Transverse colon (tissue), 4 donors: ENCODE measurements at regions not wholly inside any gene's neighbourhood (a gene's known extent, or its start where the extent isn't known, plus 50 kb on each side); places are given as distances from the start of the nearest gene placed in this dataset.
"Not testable (repeated sequence)": the region's sequence is repeated elsewhere in the genome, so short reads cannot be mapped to it uniquely, and the experiment has no call there.

Experiments
- DNase-seq: peaks from one replicate; pipeline ENCODE4 v3.0.0-alpha.2; 2019
- H3K27ac ChIP-seq, 4 donors: fragments of 200-600 bp; sonication (generic); 2 replicates each; pipeline ENCODE4 v1.5.1; 2016 to 2018; ENCODE audit warnings: inconsistent platforms in 4 of 4
- H3K27me3 ChIP-seq: fragments of 200-600 bp; sonication (generic); 2 replicates; pipeline ENCODE4 v1.5.1; 2017; ENCODE audit warnings: inconsistent platforms
- H3K36me3 ChIP-seq, 4 donors: fragments of 200-600 bp; sonication (generic); 2 replicates each; pipeline ENCODE4 v1.5.1; 2017 to 2019; ENCODE audit warnings: inconsistent platforms in 4 of 4
- H3K4me1 ChIP-seq, 4 donors: fragments of 200-600 bp; sonication (generic); 2 replicates each; pipeline ENCODE4 v1.5.1; 2017 to 2020; ENCODE audit warnings: inconsistent platforms in 4 of 4
- H3K4me3 ChIP-seq, 4 donors: fragments of 200-600 bp; sonication (generic); 1 replicate in 1 of 4; 2 replicates in 3 of 4; pipeline versions ENCODE4 v1.5.1 to v1.6.1; 2017 to 2019; ENCODE audit warnings: inconsistent platforms in 4 of 4
- H3K9me3 ChIP-seq, 2 donors: fragments of 200-600 bp; sonication (generic); 2 replicates each; pipeline ENCODE4 v1.5.1; 2017 to 2019; ENCODE audit warnings: inconsistent platforms in 2 of 2
- POLR2A ChIP-seq: fragments of 450-650 bp; IDR thresholded peaks from one replicate; pipeline ENCODE4 v1.6.1; 2016; ENCODE audit warnings: antibody characterized with exemption, mild to moderate bottlenecking, moderate library complexity
- POLR2AphosphoS5 ChIP-seq, 3 donors: sonication (generic); formaldehyde crosslinking; IDR thresholded peaks; one replicate each; pipeline ENCODE4 v1.6.1; 2016; ENCODE audit warnings: antibody characterized with exemption in 3 of 3
- WGBS, 2 donors: methylation state at CpG; one replicate each; pipeline ENCODE4 v1.1.5; 2018; ENCODE audit warnings: low coverage in 1 of 2; 5-methylcytosine and 5-hydroxymethylcytosine counted together
- in situ Hi-C, 4 donors: fragments of 200-750 bp; cut with MboI; loops; one replicate each; pipeline versions ENCODE4 v1.15.0 to v1.15.1; 2017; ENCODE audit warnings: low sequenced_read_pairs in 3 of 4, low pct_ligation_motif_present in 1 of 4, low pct_unique_long_range_greater_than_20kb in 1 of 4
- intact Hi-C: fragments of 100-400 bp; cut with DNase I; formaldehyde crosslinking; loops from one replicate; pipeline ENCODE4 v1.15.1; 2023; ENCODE audit warnings: low total_unique reads

DNA sequence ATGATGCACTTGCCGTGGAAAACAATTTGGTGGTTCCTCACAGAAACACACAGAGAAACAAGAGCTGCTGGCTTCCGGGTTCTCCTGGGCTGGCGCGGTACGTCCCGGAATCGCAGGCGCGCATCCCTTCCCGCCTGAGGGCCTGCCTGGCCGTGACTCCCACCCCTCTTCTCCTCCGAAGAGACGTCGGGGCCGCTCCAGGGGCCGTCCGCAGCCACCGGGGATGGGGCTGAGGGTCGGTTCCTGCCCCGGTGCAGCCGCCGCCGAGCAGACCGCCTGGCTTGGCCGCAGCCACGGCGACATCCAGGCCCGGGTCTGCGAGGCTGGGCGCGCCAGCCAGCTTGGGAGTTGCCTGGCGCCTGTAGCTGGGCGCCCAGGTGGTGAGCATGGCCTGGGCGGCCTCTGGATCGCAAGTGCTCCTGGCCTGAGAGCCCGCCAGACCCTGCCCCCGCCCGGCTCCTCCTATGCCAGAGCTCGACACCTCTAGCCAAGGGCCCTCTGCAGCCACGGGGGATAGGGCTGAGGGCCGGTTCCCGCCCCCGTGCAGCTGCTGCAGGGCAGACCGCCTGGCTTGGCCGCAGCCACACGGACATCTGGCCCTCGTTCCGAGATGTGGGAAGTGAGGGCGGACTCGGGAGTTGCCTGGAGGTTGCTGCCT, 1647.5 kb downstream of the SPATA31A7 start:
- Histone ChIP-seq H3K27ac (peak overlapping the region; percentile 54 to 75 (median 64)), H3K27me3 (peaks cover 36% of the 10 kb centered on the region), H3K4me3 (peak overlapping the region in 3 of 4 donors; percentile 13 to 50 (median 32)), H3K4me1 (peaks cover 0 to 14% (median 6%) of the 10 kb centered on the region in 4 donors)
- H3K9me3 ChIP-seq, H3K36me3 ChIP-seq, intact Hi-C loops, in situ Hi-C loops: not testable (repeated sequence)
- DNase-seq = peak; percentile 27
- 7% methylated on average over 26 of the region's 50 CpGs; no CpG with 5 or more reads in 1 of the 2 donors for WGBS, 2 donors

- TF ChIP-seq POLR2AphosphoS5 (IDR thresholded peaks at IDR 0.05) = peak in 2 of 3 donors; percentile 10 to 35
- TF ChIP-seq POLR2A = peak; percentile 23
- H3K9me3 ChIP-seq, intact Hi-C loops, H3K36me3 ChIP-seq, in situ Hi-C loops: not testable (repeated sequence)
- H3K4me3 ChIP-seq = peak overlapping the region in 3 of 4 donors; percentile 27 to 50 (median 32)
- peaks cover 43% of the 10 kb centered on the region for H3K27me3 ChIP-seq
- peak overlapping the region; percentile 54 to 75 (median 64) for H3K27ac ChIP-seq
- 0% methylated on average over 27 of the region's 60 CpGs; no CpG with 5 or more reads in 1 of the 2 donors for WGBS, 2 donors
- H3K4me1 ChIP-seq = peaks cover 0 to 14% (median 6%) of the 10 kb centered on the region in 4 donors
- peak; percentile 94 for DNase-seq
Observed at GRCh38 chr9:62838024-62838718, 1648.3 kb downstream of the SPATA31A7 start.

DNA sequence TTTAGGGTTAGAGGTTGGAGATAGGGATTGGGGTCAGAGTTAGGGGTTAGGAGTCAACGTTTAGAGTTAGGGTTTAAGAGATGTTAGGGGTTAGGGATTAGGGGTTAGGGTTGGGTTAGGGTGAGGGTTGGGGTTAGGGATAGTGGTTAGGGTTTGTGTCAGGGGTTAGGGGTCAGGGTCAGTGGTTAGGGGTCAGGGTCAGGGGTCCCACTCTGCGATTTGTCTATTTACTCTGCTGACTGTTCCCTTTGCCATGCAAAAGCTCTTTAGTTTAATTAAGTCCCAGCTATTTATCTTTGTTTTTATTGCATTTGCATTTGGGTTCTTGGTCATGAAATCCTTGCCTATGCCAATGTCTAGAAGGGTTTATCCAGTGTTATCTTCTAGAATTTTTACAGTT, 1649.3 kb downstream of the SPATA31A7 start:
- DNase-seq, H3K4me3 ChIP-seq, H3K27ac ChIP-seq, H3K9me3 ChIP-seq, in situ Hi-C loops, intact Hi-C loops, H3K36me3 ChIP-seq: not testable (repeated sequence)
- H3K27me3 ChIP-seq = peaks cover 39% of the 10 kb centered on the region
- 33 to 44% methylated on average over 1 of the region's 2 CpGs for WGBS, 2 donors
- H3K4me1 ChIP-seq = peaks cover 0 to 14% (median 6%) of the 10 kb centered on the region in 4 donors

- H3K4me1 ChIP-seq, intact Hi-C loops, DNase-seq, in situ Hi-C loops, H3K27ac ChIP-seq, H3K4me3 ChIP-seq, H3K36me3 ChIP-seq, H3K9me3 ChIP-seq: not testable (repeated sequence)
- WGBS, 2 donors = 49 to 69% methylated on average over 9 of the region's 9 CpGs
- peaks cover 29% of the 10 kb centered on the region for H3K27me3 ChIP-seq
Observed at GRCh38 chr9:62843145-62843544, 1653.3 kb downstream of the SPATA31A7 start.

DNA sequence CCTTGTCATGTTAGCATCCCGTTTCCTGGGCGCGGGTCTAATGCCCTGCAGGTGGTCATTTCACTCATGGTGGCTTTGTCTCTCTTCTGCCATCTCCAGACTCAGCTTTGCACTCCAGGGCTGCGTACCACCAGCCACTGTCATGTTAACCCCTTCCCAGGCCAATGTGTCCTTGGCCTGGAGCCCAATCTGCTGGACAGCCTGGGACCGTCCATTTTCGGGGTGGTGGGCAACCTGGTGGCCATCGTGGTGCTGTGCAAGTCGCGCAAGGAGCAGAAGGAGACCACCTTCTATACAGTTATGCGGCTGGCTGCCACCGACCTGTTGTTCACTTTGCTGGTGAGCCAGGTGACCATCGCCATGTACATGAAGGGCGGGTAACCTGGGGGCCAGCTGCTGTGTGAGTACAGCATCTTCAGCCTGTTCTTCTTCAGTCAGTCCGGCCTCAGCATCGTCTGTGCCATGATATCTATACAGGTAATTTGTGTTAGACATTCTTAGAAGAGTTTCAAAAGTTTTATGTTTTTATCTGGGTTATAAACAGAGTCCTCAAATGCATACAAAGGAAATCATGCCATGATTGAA, 1654.0 kb downstream of the SPATA31A7 start:
- 87% methylated on average over 11 of the region's 15 CpGs; no CpG with 5 or more reads in 1 of the 2 donors for WGBS, 2 donors
- H3K36me3 ChIP-seq, H3K4me1 ChIP-seq, H3K9me3 ChIP-seq, H3K27ac ChIP-seq, H3K4me3 ChIP-seq, in situ Hi-C loops, intact Hi-C loops, DNase-seq: not testable (repeated sequence)
- H3K27me3 ChIP-seq = peaks cover 25% of the 10 kb centered on the region

- H3K27me3 ChIP-seq = peaks cover 25% of the 10 kb centered on the region
- H3K36me3 ChIP-seq, H3K4me3 ChIP-seq, in situ Hi-C loops, H3K4me1 ChIP-seq, DNase-seq, H3K27ac ChIP-seq, intact Hi-C loops, H3K9me3 ChIP-seq: not testable (repeated sequence)
- 64 to 65% methylated on average over 5 to 26 of the region's 27 CpGs for WGBS, 2 donors
Observed at GRCh38 chr9:62844681-62845185, 1654.9 kb downstream of the SPATA31A7 start.

GRCh38 chr9:62848258-62848657, 1658.4 kb downstream of the SPATA31A7 start:
- in situ Hi-C loops, H3K9me3 ChIP-seq, intact Hi-C loops, H3K4me1 ChIP-seq, DNase-seq, H3K36me3 ChIP-seq, H3K27ac ChIP-seq, H3K4me3 ChIP-seq: not testable (repeated sequence)
- 38 to 60% methylated on average over 1 to 2 of the region's 2 CpGs for WGBS, 2 donors
- peaks cover 17% of the 10 kb centered on the region for H3K27me3 ChIP-seq

DNA sequence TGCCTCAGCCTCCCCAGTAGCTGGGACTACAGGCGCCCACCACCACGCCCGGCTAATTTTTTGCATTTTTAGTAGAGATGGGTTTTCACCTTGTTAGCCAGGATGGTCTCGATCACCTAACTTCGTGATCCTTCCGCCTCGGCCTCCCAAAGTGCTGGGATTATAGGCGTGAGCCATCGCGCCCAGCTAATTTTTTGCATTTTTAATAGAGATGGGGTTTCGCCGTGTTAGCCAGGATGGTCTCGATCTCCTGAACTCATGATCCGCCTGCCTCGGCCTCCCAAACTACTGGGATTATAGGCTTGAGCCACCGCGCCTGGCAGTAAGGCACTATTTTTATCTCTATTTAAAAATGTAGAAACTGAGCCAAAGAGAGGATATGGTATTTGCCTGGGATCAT, 1660.2 kb downstream of the SPATA31A7 start:
- H3K4me3 ChIP-seq, intact Hi-C loops, H3K9me3 ChIP-seq, H3K27ac ChIP-seq, H3K4me1 ChIP-seq, DNase-seq, in situ Hi-C loops, H3K36me3 ChIP-seq: not testable (repeated sequence)
- H3K27me3 ChIP-seq = peaks cover 17% of the 10 kb centered on the region
- WGBS, 2 donors = 84 to 92% methylated on average over 10 to 17 of the region's 17 CpGs

- in situ Hi-C loops, H3K4me3 ChIP-seq, DNase-seq, intact Hi-C loops, H3K36me3 ChIP-seq, H3K27ac ChIP-seq, H3K9me3 ChIP-seq, H3K4me1 ChIP-seq: not testable (repeated sequence)
- WGBS, 2 donors = 79 to 88% methylated on average over 4 to 12 of the region's 12 CpGs
- peaks cover 22% of the 10 kb centered on the region for H3K27me3 ChIP-seq
Observed at GRCh38 chr9:62857280-62857679, 1667.4 kb downstream of the SPATA31A7 start.

- DNase-seq, H3K27ac ChIP-seq, H3K9me3 ChIP-seq, H3K4me3 ChIP-seq, H3K36me3 ChIP-seq, intact Hi-C loops, in situ Hi-C loops, H3K4me1 ChIP-seq: not testable (repeated sequence)
- 73 to 77% methylated on average over 1 of the region's 1 CpG for WGBS, 2 donors
- H3K27me3 ChIP-seq = peaks cover 27% of the 10 kb centered on the region
Observed at GRCh38 chr9:62858240-62858639, 1668.4 kb downstream of the SPATA31A7 start.
